T-helper 2 cell (primary cell): ENCODE measurements at regions not wholly inside any gene's neighbourhood (a gene's known extent, or its start where the extent isn't known, plus 50 kb on each side); places are given as distances from the start of the nearest gene placed in this dataset.

Experiments
- DNase-seq, 5 experiments: peaks; one replicate each; pipeline versions ENCODE4 v3.0.0 to v3.0.0-alpha.2; 2012 to 2022

GRCh38 chr10:111750165-111750849 lies 433.3 kb downstream of the GPAM start:
- DNase-seq: no peak

DNA sequence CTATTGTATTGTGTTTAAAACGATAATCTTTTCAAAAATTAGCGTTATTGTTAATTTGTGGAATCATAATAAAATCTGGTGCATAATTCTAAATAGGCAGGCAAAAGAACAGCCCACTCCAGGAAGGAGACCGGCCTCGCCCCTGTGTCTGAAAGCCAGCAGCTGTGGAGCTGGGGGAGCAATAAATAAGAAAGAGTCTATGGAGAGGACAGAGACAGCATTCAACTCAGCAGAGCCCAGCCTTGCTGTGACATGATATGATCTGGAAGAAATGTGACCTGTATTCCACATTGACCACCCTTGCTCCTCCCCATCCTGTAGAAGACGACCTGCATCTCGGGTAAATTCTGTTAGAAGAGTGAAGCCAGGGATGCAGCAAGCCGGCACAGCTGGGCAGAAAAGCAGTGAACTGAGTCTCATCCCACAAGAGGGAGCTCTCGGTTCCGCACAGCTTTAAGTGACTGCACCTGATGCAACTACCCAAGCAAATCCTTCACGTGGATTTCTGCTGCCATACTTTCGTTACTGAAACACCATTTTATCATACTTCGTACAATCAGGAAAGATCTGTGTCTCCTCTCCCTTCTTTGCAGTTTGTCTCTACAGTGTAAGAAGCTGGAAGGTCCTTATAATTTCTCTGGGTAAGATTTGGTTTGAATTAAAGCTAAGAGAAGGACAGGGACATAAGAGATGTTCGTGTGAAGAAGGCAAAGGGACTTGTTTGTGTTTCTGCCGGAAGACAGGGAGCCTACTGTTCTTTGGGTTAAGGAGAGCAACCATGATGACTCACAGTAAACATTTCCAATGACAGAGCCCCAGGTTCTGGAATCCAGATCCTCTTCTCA lies 427.1 kb downstream of the GPAM start:
- DNase-seq: peak in 1 of 5 experiments; percentile 17

DNA sequence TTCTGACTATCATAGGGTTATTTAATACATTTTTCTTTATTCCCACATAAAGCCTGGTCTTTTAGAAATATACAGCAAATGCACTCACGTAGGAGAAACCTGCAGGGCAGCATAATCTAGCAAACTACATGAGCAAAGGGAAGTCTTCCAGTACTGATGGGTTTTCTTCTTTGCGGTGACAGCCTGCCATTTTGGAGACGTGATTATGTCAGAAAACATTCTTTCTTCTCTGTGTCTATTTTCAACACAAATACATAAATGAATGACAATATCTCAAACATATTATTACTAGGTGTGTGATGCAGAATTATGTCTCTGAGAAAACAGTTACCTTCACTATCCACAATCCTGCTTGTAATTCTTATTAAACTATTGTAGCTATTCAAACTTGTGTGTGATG lies 425.0 kb downstream of the GPAM start:
- no peak for DNase-seq

GRCh38 chr10:111762114-111762513 lies 421.5 kb downstream of the GPAM start:
- DNase-seq: no peak

- DNase-seq: no peak
These were observed 418.3 kb downstream of the GPAM start for GRCh38 chr10:111765216-111765615.

DNA sequence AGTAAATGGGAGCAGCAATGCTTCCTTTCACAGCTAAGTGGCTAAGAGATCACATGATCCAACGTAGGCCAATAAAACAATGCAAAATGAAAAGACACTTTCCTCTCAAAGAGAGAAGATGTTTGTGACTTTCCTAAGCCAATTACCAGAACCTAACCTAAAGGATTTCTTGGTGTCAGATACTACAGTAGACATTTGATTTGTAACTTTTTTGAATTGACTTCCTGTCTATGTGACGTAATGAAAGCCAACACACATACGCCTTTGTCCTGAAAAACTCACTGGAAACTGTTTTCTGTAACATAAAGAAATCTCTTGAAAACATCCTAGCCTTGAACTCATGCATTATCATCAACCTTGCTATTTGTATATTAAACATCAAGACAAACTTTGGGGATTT lies 417.1 kb downstream of the GPAM start:
- no peak for DNase-seq

- no peak for DNase-seq
These were observed 415.9 kb downstream of the GPAM start for GRCh38 chr10:111767661-111768060.

DNA sequence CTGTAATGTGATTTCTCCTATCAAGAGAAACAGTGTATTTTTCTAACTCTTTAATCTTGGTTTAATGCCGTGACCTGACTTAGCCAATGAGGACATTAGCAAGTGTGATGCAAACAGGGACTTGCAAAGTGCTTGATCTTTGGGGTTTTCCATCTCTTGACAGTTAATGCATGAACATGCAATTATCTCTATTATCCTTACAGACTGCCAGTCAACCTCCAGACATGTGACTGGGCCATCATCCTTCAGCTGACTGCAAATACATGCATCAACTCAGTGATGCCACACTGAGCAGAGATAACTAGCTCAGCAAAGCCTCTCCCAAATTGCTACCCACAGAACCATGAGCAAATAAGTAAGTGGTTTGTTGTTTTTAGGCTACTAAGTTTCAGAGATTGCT lies 409.6 kb downstream of the GPAM start:
- DNase-seq: no peak

DNA sequence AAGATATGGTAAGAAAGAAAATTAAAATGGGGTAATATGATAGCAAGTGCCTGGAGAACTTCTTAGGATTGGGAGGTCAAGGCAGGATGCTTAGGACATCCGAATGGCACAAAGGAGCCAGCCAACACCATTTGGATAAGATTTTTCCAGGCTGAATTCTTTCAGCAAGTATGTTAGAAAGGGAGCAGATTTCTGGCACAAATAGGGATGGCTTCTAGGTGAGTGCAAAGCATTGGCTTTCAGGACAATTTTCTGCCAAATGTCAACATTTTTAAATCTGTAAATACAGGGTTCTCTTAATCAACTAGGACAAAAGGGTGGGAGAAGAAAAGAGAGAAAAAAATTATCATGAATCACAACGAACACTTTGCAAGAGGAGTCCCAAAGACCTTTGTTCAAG lies 409.1 kb downstream of the GPAM start:
- no peak for DNase-seq

GRCh38 chr10:111784436-111784835 lies 399.1 kb downstream of the GPAM start:
- no peak for DNase-seq

DNA sequence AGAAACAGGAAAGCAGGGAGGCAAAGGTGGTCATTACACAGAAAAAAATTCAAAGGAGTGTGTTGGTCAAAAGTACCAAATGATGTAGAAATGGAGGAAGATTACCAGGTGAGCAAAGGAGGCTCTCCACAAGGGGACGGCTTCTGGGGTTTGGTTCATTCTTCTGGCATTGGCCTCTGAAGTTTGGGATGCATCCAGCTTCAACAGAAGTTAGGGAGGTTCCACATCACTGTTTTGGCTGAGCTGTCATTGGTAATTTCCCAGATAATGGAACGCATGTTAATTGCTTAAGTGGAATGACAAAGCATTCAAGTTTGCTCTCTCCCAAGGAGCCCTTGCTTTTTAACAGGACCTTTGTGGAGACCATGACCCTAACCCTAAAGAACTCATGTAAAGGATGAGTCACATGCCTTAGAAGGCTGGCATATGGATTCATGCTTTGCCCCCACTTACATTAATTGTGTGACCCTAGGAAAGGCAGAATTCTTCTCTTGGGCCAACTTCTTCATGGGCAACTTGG lies 398.6 kb downstream of the GPAM start:
- DNase-seq: no peak

DNA sequence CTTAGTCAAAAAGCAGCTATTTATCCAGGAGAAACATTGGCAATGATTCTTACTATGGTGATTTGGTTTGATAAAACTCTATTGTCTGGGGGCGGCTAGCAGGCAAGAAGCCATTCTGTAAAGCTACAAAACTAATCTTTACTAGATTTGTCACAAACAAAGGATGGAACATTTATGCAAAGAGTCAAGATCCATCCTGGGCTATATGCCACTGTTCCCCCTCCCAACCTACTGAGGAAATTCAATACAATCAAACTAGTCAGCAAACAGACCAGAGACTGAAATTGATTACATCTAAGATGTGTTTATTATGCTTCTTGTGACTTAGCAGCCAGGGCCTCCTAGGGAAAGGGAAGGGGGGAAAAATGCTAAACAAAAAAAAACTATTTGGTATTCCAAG lies 397.6 kb downstream of the GPAM start:
- no peak for DNase-seq

GRCh38 chr10:111789821-111790220 lies 393.7 kb downstream of the GPAM start:
- no peak for DNase-seq

DNA sequence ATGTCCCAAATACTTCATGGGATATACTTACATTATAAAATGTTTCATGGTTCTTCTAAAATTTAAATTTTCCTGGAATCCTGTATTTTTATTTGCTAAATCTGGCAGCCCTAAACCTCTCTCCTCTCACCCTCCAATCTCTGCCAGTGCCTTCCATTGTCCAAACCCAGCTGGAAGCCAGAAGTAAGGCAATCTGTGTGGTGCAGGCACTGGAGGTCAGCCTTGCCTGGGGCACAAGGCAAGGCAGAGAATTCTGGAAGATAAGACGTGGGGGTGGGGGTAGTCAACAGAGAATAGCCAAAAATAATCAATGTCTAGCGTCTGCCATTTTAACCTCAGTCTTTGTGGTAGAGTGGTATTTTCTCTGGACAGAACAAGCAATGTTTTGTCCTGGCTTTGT lies 381.7 kb downstream of the GPAM start:
- no peak for DNase-seq

DNA sequence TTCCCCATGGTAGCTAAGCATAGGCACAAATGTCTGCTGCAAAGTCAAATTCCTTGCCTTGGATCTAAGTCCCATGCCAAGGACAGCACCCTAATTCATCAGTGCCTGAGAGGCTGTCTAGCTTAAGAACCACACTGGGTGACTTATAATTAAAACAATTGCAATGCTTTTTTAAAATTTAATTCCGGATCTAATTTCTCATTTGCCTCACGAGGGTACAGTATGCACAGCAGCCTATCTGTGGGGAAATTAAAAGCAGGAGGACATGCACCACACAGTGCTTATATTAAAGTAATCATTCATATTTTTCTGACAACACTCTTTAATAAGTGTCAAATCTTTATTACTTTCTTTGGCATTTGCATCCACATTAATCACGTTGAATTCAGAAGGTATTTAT lies 378.8 kb downstream of the GPAM start:
- DNase-seq: no peak

- DNase-seq: no peak
These were observed 372.0 kb downstream of the GPAM start for GRCh38 chr10:111811517-111811916.

GRCh38 chr10:111820471-111820870 lies 363.1 kb downstream of the GPAM start:
- DNase-seq: no peak

DNA sequence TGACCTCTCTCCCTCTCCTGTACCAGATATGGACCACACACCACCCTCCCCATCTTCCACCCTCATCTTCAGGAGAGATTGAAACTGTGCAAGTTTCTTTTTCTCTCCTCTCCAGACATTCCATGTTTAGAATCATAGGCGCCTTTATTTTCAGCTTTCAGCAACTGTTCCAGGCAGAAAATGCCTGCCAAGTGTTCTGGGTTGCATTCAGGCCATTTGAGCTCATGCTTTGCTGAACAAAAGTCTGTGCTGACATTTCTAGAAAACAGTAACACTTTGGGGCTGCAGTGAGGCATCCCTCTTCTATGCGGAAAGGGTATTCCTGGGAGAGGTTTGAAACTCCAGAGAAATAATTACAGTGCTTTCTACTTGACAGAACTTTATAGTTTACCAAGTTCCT lies 361.7 kb downstream of the GPAM start:
- DNase-seq: no peak

- DNase-seq: no peak
These were observed 360.9 kb downstream of the GPAM start for GRCh38 chr10:111822661-111823060.

DNA sequence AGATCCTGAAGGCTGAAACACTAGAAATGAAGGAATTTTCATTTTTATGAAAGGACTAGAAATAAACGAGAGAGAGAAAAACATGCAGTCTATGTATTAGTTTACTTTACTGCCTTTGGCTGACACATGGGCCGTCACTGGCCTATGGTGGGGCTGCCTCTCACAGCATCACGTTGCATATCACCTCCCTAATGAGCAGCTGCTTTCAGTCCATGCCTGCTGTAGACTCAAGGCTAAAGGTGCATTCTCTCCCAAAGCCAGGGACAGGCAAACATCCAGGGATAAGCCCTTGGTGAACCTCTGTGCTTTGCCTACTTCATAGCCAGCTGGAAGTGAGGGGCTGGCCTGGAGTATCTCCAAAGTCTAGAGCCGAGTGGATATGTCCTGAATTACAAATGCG lies 359.4 kb downstream of the GPAM start:
- DNase-seq: no peak

GRCh38 chr10:111830359-111830758 lies 353.2 kb downstream of the GPAM start:
- DNase-seq: no peak

DNA sequence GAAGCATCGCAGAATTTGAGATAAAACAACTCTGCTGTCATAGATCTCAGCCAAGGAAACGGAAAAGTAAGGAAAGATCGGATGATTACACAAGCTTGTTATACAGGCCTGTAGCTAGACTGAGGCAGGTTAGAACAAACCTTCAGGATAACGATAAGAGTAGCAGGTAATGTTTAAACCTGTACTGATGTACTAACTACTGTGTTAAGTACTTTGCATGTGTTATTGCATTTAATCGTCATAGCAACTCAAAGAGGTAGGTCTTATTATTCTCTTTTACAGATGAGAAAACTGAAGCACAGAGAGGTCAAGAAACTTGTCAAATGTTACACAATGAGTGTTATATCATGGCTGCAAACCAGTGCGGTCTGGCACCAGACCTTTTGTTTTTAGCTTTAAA lies 352.5 kb downstream of the GPAM start:
- DNase-seq: no peak

- no peak for DNase-seq
These were observed 350.3 kb downstream of the GPAM start for GRCh38 chr10:111833251-111833650.

DNA sequence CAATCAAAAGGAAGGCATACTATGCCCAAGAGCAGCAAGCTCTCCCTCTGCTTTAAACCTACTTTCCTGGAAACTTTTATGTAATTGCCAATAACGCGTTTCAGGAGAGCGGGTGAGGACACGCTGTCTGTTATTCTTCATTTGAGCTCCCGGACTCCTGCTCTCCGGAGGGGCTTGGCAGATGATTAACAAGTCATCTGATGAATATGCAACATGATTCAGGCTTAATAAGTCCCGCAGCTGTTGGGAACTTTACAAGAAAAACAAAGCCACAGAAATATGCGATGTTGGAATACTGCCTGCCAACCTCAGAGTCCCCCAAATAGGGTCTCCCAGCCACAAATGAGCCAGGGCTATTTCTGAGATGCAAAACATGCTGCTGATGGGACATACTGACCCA lies 348.0 kb downstream of the GPAM start:
- DNase-seq: no peak
